H1 (cell line): ENCODE measurements at regions not wholly inside any gene's neighbourhood (a gene's known extent, or its start where the extent isn't known, plus 50 kb on each side); places are given as distances from the start of the nearest gene placed in this dataset.

Experiments
- NANOG ChIP-seq: IDR thresholded peaks from 2 replicates; pipeline ENCODE4 v1.6.1; 2011; ENCODE audit warnings: low read length, low read depth, mild to moderate bottlenecking, inconsistent platforms; ENCODE audit not compliant: insufficient read depth, poor library complexity, severe bottlenecking
- TF ChIP-seq, protein P1 (sequence below): fragments of 300-600 bp; sonication (generic); IDR thresholded peaks from 2 replicates; pipeline ENCODE4 v1.7.1; 2012; ENCODE audit warnings: low read length, moderate library complexity, mild to moderate bottlenecking, inconsistent platforms; ENCODE audit not compliant: insufficient replicate concordance

DNA sequence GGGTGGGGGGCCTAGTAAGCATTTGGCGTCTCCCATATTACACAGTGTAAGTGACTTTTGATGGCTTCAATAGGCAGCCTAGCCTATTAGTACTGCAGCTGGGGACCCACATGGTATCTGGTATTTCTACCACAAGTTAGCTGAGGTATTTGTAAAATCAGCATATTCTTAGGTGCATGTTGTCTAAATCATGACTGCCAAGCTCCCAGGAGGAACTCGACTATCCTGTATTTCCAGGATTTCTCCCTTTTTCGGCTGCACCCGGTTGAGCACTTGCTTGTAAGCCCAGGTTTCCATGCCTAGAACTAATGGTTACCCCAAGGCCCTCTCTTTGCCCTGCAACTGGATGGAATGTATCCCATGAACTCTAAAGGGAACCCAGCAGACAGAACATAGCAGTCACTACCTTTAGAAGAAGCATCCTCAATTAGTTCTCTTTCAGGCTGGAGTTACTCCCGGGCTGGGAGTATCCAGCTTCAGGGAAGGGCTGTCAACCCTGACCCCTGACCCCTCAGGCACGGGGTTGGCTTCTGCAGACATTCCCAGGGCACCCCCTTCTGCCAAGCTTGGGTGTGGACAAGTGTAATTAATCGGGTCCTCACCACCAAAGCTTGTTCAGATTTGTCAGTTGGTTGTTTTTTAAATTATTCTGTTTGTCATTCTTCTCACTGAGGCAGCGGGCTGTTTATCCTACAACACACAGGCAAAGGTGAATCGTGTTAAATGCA, 90.3 kb upstream of the PARD3 start (continued):
- TF ChIP-seq, protein P1, sequence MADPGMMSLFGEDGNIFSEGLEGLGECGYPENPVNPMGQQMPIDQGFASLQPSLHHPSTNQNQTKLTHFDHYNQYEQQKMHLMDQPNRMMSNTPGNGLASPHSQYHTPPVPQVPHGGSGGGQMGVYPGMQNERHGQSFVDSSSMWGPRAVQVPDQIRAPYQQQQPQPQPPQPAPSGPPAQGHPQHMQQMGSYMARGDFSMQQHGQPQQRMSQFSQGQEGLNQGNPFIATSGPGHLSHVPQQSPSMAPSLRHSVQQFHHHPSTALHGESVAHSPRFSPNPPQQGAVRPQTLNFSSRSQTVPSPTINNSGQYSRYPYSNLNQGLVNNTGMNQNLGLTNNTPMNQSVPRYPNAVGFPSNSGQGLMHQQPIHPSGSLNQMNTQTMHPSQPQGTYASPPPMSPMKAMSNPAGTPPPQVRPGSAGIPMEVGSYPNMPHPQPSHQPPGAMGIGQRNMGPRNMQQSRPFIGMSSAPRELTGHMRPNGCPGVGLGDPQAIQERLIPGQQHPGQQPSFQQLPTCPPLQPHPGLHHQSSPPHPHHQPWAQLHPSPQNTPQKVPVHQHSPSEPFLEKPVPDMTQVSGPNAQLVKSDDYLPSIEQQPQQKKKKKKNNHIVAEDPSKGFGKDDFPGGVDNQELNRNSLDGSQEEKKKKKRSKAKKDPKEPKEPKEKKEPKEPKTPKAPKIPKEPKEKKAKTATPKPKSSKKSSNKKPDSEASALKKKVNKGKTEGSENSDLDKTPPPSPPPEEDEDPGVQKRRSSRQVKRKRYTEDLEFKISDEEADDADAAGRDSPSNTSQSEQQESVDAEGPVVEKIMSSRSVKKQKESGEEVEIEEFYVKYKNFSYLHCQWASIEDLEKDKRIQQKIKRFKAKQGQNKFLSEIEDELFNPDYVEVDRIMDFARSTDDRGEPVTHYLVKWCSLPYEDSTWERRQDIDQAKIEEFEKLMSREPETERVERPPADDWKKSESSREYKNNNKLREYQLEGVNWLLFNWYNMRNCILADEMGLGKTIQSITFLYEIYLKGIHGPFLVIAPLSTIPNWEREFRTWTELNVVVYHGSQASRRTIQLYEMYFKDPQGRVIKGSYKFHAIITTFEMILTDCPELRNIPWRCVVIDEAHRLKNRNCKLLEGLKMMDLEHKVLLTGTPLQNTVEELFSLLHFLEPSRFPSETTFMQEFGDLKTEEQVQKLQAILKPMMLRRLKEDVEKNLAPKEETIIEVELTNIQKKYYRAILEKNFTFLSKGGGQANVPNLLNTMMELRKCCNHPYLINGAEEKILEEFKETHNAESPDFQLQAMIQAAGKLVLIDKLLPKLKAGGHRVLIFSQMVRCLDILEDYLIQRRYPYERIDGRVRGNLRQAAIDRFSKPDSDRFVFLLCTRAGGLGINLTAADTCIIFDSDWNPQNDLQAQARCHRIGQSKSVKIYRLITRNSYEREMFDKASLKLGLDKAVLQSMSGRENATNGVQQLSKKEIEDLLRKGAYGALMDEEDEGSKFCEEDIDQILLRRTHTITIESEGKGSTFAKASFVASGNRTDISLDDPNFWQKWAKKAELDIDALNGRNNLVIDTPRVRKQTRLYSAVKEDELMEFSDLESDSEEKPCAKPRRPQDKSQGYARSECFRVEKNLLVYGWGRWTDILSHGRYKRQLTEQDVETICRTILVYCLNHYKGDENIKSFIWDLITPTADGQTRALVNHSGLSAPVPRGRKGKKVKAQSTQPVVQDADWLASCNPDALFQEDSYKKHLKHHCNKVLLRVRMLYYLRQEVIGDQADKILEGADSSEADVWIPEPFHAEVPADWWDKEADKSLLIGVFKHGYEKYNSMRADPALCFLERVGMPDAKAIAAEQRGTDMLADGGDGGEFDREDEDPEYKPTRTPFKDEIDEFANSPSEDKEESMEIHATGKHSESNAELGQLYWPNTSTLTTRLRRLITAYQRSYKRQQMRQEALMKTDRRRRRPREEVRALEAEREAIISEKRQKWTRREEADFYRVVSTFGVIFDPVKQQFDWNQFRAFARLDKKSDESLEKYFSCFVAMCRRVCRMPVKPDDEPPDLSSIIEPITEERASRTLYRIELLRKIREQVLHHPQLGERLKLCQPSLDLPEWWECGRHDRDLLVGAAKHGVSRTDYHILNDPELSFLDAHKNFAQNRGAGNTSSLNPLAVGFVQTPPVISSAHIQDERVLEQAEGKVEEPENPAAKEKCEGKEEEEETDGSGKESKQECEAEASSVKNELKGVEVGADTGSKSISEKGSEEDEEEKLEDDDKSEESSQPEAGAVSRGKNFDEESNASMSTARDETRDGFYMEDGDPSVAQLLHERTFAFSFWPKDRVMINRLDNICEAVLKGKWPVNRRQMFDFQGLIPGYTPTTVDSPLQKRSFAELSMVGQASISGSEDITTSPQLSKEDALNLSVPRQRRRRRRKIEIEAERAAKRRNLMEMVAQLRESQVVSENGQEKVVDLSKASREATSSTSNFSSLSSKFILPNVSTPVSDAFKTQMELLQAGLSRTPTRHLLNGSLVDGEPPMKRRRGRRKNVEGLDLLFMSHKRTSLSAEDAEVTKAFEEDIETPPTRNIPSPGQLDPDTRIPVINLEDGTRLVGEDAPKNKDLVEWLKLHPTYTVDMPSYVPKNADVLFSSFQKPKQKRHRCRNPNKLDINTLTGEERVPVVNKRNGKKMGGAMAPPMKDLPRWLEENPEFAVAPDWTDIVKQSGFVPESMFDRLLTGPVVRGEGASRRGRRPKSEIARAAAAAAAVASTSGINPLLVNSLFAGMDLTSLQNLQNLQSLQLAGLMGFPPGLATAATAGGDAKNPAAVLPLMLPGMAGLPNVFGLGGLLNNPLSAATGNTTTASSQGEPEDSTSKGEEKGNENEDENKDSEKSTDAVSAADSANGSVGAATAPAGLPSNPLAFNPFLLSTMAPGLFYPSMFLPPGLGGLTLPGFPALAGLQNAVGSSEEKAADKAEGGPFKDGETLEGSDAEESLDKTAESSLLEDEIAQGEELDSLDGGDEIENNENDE: no peak
- no peak for TF ChIP-seq NANOG
